ENCODE measurements at regions not wholly inside any gene's neighbourhood (a gene's known extent, or its start where the extent isn't known, plus 50 kb on each side); places are given as distances from the start of the nearest gene placed in this dataset.

DNA sequence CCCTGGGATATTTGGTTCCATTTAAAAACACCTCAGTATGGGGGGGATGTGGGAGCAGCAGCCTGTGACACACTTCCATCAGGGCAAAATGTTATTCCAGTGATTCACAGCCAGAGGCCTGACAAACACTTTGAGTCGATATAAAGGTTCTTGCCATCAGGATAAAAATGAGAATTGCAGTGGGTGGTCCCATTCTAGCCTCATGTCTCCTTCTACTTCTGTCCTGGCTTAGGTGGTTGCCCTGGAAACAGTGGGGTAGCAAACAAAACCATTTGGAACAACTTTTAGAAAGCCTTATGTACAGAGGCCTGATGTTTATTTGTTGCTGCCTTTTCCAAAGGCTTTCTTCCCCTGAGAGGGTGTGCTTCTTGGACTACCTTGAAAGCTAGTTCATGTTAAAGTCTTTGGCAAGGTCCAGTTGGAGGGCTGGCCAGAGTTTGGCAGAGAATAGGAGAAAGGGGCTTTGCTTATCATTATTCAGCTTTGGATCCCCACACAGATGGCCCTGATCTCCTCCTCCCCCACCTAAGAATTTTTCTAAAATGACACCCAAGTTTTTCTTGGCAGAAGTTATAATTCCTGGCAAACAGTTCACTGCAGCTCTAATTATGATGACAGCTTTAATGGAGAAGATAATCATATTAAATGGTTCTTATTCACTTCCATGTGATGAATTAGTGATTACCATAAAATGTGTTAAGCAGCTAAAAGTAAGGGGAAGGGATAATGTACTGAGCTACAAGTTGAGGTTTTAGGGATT lies 84.2 kb upstream of the ZNF280D start:
- no peak for TF ChIP-seq CTCF (IDR thresholded peaks at IDR 0.05)
- TF ChIP-seq POLR2A (IDR thresholded peaks at IDR 0.05; ENCODE audit: low read depth): no peak
- TF ChIP-seq EP300 (IDR thresholded peaks at IDR 0.05): no peak
- no peak for TF ChIP-seq POLR2AphosphoS5 (IDR thresholded peaks at IDR 0.05)

Measured in esophagus muscularis mucosa (tissue), 4 donors.